ENCODE measurements at regions not wholly inside any gene's neighbourhood (a gene's known extent, or its start where the extent isn't known, plus 50 kb on each side); places are given as distances from the start of the nearest gene placed in this dataset. TPM values are rescaled to one million over a fixed set of nuclear protein-coding genes. Genes with fewer than 3 reads are reported as not detected.

DNA sequence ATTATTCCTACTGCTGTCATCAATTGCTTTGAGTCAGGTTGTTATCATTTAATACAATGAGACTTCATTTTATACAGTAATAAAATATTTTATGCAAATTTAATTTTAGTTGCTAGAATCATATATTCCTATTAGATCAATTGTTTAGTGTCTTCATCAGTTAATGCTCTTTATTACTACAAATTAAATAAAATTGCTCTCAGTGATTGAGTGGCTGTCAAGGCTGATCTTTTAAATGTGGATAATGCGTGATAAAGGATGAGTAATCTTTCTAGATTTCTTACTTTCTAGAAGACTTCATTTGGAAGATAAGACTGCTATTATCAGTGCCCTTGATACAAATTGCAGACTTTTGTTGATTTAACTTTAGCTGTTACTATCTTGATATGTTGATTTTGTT lies 59.6 kb upstream of the CDH2 start:
- ATAC-seq (ENCODE audit: insufficient read depth, low FRiP score) (no peak), DNase-seq (no peak)
- Histone ChIP-seq H3K27ac (ENCODE audit: low read depth in 1 of 2, low read length in 1 of 2) (no peak overlapping the region), H3K36me3 (ENCODE audit: control insufficient read depth in 4 of 4, insufficient read depth in 4 of 4, low read length in 4 of 4) (no peaks in the 10 kb centered on the region), H3K9ac (ENCODE audit: insufficient read depth in 1 of 2, low read length in 2 of 2) (no peak overlapping the region), H3K4me1 (ENCODE audit: control insufficient read depth in 5 of 5, insufficient read depth in 5 of 5, low read length in 5 of 5) (no peaks in the 10 kb centered on the region), H3K9me3 (ENCODE audit: control insufficient read depth in 4 of 4, insufficient read depth in 3 of 4, low read length in 3 of 4) (peaks cover 0 to 2% (median 0%) of the 10 kb centered on the region in 4 donors), H3K27me3 (ENCODE audit: control insufficient read depth in 3 of 3, insufficient read depth in 3 of 3, low read length in 2 of 3) (no peaks in the 10 kb centered on the region), H3K4me3 (no peak overlapping the region)
- 73 to 88% methylated on average over 1 of the region's 1 CpG for WGBS, 2 donors
- TF ChIP-seq, protein P1, sequence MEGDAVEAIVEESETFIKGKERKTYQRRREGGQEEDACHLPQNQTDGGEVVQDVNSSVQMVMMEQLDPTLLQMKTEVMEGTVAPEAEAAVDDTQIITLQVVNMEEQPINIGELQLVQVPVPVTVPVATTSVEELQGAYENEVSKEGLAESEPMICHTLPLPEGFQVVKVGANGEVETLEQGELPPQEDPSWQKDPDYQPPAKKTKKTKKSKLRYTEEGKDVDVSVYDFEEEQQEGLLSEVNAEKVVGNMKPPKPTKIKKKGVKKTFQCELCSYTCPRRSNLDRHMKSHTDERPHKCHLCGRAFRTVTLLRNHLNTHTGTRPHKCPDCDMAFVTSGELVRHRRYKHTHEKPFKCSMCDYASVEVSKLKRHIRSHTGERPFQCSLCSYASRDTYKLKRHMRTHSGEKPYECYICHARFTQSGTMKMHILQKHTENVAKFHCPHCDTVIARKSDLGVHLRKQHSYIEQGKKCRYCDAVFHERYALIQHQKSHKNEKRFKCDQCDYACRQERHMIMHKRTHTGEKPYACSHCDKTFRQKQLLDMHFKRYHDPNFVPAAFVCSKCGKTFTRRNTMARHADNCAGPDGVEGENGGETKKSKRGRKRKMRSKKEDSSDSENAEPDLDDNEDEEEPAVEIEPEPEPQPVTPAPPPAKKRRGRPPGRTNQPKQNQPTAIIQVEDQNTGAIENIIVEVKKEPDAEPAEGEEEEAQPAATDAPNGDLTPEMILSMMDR (IDR thresholded peaks at IDR 0.05; ENCODE audit: control extremely low read depth, extremely low read depth): no peak

Small RNA genes in the stretch of these regions (small RNA-seq; reads per million reads assigned to genes)
- not detected for gene AC023932.1 (ENCODE audit: low replicate concordance)
- not detected for gene AC105245.1 (ENCODE audit: low replicate concordance)
- gene RNU6-408P (ENCODE audit: low replicate concordance): not detected

Measured in lung (tissue), 12 donors.